ENCODE measurements at regions not wholly inside any gene's neighbourhood (a gene's known extent, or its start where the extent isn't known, plus 50 kb on each side); places are given as distances from the start of the nearest gene placed in this dataset.
A peak's percentile ranks its signal among the peaks of the same experiment; 100 is the strongest.

- Histone ChIP-seq H3K9me3 (no peaks in the 10 kb centered on the region; the same call in 1 of the 2 replicates), H3K27me3 (no peaks in the 10 kb centered on the region; the same call in 1 of the 2 replicates), H3K4me1 (no peaks in the 10 kb centered on the region), H3K36me3 (no peaks in the 10 kb centered on the region), H3K4me3 (ENCODE audit: low read depth, low read length) (no peak overlapping the region)
- TF ChIP-seq, protein P1, sequence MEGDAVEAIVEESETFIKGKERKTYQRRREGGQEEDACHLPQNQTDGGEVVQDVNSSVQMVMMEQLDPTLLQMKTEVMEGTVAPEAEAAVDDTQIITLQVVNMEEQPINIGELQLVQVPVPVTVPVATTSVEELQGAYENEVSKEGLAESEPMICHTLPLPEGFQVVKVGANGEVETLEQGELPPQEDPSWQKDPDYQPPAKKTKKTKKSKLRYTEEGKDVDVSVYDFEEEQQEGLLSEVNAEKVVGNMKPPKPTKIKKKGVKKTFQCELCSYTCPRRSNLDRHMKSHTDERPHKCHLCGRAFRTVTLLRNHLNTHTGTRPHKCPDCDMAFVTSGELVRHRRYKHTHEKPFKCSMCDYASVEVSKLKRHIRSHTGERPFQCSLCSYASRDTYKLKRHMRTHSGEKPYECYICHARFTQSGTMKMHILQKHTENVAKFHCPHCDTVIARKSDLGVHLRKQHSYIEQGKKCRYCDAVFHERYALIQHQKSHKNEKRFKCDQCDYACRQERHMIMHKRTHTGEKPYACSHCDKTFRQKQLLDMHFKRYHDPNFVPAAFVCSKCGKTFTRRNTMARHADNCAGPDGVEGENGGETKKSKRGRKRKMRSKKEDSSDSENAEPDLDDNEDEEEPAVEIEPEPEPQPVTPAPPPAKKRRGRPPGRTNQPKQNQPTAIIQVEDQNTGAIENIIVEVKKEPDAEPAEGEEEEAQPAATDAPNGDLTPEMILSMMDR (IDR thresholded peaks at IDR 0.05; ENCODE audit: low read depth, low read length) = no peak
- DNase-seq = no peak
Observed at GRCh38 chr13:76820759-76821158, 65.4 kb downstream of the KCTD12 start.

DNA sequence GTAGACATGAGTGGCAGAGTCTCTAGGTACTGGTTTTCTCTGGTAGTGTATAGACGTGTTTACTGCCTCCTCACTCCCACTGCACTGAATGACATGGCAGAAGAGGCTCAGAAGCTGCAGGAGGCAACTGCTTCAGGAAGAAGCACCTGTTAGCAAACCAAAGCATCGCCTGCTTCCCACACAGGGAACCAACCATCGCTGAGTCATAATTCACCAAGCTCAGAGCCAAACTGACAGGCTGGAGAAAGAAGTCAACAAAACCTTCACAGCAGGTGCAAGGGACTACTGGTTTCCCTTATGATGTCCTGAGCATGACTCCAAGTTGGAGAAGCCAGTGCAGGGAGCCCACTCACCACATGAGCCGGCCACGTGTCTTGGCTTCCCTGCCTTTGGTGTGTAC is 69.8 kb downstream of the KCTD12 start:
- peaks cover 4% of the 10 kb centered on the region for H3K4me1 ChIP-seq
- TF ChIP-seq, protein P1 (IDR thresholded peaks at IDR 0.05; ENCODE audit: low read depth, low read length) = no peak
- H3K27me3 ChIP-seq = no peaks in the 10 kb centered on the region; the same call in 1 of the 2 replicates
- H3K4me3 ChIP-seq (ENCODE audit: low read depth, low read length) = no peak overlapping the region
- DNase-seq = no peak
- H3K9me3 ChIP-seq = no peaks in the 10 kb centered on the region; the same call in 1 of the 2 replicates
- no peaks in the 10 kb centered on the region for H3K36me3 ChIP-seq

DNA sequence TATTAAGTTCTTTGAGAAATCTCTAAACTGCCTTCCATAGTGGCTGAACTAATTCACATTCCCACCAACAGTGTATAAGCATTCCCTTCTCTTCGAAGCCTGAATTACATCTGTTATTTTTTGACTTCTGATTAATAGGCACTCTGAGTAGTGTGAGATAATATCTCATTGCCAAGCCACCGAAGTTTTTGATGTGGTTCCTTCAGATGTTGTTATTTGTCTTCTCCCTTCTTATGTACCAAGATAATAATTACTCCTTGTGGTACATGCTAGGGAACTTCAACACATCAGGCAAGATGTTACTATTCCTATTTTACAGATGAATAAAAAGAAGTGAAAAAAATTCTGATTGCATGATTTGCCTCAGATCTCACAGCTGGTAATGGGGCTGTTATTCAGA is 70.9 kb downstream of the KCTD12 start:
- TF ChIP-seq, protein P1 (IDR thresholded peaks at IDR 0.05; ENCODE audit: low read depth, low read length) = no peak

DNA sequence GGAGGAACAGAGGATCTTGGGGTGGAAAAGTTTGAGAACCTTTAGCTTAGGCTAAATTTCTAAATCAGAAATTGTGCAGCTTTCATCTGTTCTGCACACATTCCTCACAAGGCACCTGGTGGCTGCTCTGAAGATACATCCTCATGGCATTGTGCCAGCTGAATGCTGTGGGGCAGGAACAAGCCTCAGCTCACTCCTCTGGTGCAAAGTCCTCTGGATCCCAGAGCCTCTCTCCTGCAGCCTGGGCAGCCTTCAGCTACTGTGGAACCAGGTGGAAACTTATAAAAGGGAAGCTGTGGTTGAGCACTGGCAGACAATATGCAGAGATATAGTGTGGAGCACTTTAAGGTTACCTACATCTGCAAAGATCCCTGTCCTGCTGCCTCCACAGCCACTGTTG is 72.3 kb downstream of the KCTD12 start:
- Histone ChIP-seq H3K4me1 (peaks cover 4% of the 10 kb centered on the region), H3K4me3 (ENCODE audit: low read depth, low read length) (no peak overlapping the region), H3K36me3 (no peaks in the 10 kb centered on the region), H3K27me3 (no peaks in the 10 kb centered on the region; the same call in 1 of the 2 replicates), H3K9me3 (peaks cover 4% of the 10 kb centered on the region; the same call in 1 of the 2 replicates)
- TF ChIP-seq, protein P1 (IDR thresholded peaks at IDR 0.05; ENCODE audit: low read depth, low read length) = no peak
- peak; percentile 24 for DNase-seq

More for the DNA sequence above, 70.9 kb downstream of the KCTD12 start:
- H3K4me3 ChIP-seq (ENCODE audit: low read depth, low read length) = no peak overlapping the region
- H3K4me1 ChIP-seq = peaks cover 4% of the 10 kb centered on the region
- no peak for DNase-seq
- no peaks in the 10 kb centered on the region; the same call in 1 of the 2 replicates for H3K27me3 ChIP-seq
- no peaks in the 10 kb centered on the region for H3K36me3 ChIP-seq
- H3K9me3 ChIP-seq = no peaks in the 10 kb centered on the region; the same call in 1 of the 2 replicates

DNA sequence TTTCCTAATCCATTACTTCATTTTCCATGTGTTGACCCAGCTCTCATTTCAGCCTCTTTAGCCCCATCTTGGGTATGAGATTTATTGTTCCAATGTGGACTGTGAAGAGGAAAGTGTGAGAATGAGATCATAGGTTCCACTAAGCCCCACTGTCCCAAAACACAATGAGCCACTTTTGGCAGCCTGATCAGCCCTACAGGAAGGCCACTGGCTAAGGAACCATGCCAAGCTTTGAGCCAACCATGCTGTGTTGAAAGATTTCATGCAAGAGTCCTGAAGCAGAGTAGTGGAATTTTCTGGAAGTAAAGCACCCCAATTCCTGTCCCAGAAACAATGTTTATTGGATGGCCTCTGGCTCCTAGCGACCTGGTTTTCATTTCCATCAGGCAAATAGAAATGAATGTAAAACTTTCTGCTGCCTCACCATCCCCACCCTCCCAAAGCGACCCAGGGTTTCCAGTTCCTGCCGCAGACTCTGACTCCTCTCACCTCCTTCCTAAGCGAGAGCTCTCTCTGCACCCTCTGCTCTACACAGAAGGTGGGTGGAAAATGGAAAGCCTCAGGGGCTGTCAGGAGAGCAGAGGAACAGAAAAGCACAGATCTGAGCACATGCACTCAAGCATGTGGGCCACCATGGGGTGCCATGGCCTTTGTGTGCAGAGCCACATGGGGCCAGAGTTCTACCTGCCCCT is 73.1 kb downstream of the KCTD12 start:
- Histone ChIP-seq H3K27me3 (no peaks in the 10 kb centered on the region), H3K36me3 (no peaks in the 10 kb centered on the region), H3K4me3 (ENCODE audit: low read depth, low read length) (no peak overlapping the region), H3K4me1 (peaks cover 4% of the 10 kb centered on the region), H3K9me3 (peaks cover 4% of the 10 kb centered on the region; the same call in 1 of the 2 replicates)
- TF ChIP-seq, protein P1 (IDR thresholded peaks at IDR 0.05; ENCODE audit: low read depth, low read length) = no peak
- no peak for DNase-seq

DNA sequence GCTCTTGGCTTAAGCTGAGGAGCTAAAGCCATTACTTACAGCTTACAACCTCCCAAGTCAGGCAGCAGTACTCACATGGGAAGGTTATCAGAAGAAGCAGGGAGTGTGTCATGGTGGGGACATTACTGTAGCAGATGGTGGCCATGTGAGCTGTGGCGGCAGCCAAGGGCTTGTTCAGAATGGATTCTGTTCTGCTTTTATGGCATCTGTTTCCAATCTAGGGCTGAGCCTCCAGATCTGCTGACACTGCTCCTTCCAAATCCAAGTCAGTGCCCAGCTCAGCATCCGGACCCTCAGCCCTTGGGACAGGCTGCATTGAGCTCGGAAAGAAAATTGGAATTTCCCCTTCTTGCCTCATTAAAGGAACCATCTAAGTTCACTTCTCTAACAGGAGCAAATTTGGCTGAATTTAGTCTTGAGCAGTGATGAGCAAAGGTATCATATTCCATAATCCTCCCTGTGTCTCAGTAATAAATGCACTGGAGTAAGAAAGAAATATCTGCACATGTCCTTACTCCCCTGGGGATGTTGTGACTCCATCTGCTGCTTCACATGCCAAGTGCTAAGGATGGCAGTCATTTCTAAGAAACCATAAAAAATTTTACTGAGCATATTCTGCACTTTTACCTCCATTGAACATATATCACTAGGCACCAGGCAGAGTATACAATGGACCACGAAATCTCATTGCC is 73.9 kb downstream of the KCTD12 start:
- Histone ChIP-seq H3K4me1 (peaks cover 4% of the 10 kb centered on the region), H3K4me3 (ENCODE audit: low read depth, low read length) (no peak overlapping the region), H3K9me3 (peaks cover 4% of the 10 kb centered on the region; the same call in 1 of the 2 replicates), H3K36me3 (no peaks in the 10 kb centered on the region), H3K27me3 (no peaks in the 10 kb centered on the region)
- TF ChIP-seq, protein P1 (IDR thresholded peaks at IDR 0.05; ENCODE audit: low read depth, low read length) = no peak
- peak; percentile 24 for DNase-seq
